ENCODE measurements at regions not wholly inside any gene's neighbourhood (a gene's known extent, or its start where the extent isn't known, plus 50 kb on each side); places are given as distances from the start of the nearest gene placed in this dataset.

DNA sequence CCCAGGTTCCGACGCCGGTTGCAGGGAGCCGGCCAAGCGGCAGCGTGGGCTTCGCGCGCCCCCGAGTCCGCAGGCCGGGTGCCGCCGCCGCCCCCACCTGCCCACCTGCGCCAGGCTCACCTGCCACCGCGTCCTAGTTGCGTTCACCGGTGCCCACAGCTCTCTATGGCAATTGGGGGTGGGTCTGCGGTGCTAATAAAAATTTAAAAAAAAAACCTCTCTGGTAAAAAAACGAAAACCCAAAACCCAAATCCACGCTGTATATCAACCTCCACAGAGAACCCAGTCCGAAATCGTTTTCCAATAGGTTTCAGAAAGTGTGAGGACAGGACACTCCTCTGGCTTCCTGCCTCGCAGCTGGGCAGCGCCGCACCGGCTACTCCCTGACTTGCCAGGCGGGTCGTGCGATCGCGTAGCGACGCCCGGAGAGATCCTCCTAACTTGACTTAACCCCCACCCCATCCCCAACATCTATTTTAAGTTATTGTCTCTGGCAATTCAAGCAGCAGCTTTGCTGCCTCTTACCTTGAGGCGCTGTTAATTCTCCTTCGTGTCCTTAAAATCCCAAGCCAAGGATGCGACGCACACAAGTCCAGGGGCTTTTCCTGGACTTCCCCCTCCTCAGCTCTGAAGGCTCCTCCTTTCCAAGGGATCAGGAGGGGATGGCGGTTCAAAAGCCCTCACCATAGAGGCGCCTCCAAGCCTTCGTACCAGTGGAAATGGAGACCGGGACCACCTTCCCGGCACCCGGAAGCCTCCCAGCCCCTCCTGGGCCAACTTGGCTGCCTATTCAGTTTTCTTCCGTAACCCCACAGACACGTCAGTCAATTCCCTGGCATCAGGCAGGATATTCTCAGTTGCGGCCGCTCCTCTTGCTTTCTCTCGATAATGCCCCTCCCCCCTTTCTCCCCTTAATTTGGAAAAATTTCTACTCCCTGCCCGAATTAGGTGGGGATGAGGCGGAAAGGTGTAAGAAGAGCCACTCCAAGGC, 1639.4 kb upstream of the C9orf72 start:
- DNase-seq (ENCODE audit: low spot score): peak; percentile 33
- ChIA-PET POLR2A (ENCODE audit: low non-redundant PET) (no interaction called here), CTCF (interaction anchor here (0.5 to 1.6 kb wide), 10 partner anchors 11 to 1177 kb away, joined by 3 to 9 read pairs (median 4); no protein-coding TSS in a partner anchor)
- peak overlapping the region; percentile 1; the same call in 1 of the 2 replicates for H3K27ac ChIP-seq
- TF ChIP-seq, protein P1, sequence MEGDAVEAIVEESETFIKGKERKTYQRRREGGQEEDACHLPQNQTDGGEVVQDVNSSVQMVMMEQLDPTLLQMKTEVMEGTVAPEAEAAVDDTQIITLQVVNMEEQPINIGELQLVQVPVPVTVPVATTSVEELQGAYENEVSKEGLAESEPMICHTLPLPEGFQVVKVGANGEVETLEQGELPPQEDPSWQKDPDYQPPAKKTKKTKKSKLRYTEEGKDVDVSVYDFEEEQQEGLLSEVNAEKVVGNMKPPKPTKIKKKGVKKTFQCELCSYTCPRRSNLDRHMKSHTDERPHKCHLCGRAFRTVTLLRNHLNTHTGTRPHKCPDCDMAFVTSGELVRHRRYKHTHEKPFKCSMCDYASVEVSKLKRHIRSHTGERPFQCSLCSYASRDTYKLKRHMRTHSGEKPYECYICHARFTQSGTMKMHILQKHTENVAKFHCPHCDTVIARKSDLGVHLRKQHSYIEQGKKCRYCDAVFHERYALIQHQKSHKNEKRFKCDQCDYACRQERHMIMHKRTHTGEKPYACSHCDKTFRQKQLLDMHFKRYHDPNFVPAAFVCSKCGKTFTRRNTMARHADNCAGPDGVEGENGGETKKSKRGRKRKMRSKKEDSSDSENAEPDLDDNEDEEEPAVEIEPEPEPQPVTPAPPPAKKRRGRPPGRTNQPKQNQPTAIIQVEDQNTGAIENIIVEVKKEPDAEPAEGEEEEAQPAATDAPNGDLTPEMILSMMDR (conservative IDR thresholded peaks at IDR 0.05; ENCODE audit: low read depth): peak; percentile 80

DNA sequence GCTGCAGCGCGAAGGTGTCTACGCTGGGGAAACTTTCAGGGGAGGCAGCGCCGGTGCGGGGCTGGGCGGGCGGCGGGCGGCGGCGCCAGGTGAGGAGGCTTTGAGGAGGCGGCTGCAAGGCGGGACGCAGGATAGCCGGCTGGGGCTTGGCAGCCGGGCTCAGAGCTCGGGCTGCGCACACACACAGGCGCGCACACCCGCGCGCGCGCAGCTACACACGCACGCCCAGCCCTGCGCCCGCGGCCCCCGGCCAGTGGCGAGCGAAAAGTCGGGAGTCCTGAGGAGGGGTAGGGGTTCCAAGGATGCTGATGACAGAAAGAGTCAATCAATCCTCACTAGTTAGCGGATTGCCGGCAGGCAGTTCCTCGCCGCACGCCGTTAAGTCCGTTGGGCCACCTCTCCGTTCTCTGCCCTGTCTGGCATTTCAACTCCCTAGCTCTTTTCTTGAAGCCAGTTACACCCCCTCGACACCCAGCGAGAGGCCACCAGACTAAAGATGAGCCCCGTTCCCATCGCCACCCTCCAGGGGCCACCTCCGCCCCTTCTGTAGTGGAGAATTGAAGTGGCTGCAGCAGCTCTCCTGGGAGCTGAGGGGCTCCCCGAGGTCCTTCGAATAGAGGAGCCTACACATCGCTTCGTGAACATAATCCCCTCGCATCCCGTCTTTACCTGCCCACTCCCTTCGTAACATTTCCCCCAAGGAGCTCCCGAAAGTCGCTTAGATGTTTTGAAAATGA, 1640.3 kb upstream of the C9orf72 start, which contains the start of gene LINGO2:
Gene LINGO2, minus strand, starts transcription at position 185 of the 737 bp plus-strand sequence.
- CTCF ChIA-PET: interaction anchor here (1.6 kb wide), 1 partner anchor 439 kb away, joined by 5 read pairs; no protein-coding TSS in a partner anchor
- H3K27ac ChIP-seq: peak within 1 kb of the TSS; percentile 1; the same call in 1 of the 2 replicates
- TF ChIP-seq, protein P1 (conservative IDR thresholded peaks at IDR 0.05; ENCODE audit: low read depth): no peak
- POLR2A ChIA-PET (ENCODE audit: low non-redundant PET): no interaction called here
- peak; percentile 32 for DNase-seq (ENCODE audit: low spot score)

DNA sequence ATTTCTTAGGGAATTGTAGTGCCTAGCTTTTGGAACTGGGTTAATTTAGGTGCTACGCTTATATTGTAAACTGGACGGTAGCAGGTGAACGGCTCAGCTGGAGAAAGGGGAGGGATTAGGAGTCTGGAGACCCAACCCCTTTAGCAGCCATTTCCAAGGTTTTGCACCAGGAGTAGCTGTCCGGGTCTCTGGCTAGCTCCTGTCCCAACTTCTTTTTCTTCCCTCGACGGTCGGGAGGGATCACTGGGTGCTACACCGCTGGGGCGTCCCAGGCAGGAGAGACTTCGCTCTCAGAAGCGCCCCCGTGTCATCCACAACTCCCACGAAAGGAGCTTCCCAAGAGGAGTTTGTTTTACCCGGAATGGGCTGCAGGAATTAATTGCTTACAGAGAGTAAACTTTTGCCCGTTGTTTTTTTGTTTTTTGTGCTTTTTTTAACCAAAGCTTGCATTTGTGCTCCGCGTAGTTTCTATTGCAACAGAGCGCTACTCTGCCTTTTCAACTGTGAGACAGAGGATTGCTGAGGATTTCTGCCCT, 1640.9 kb upstream of the C9orf72 start:
- CTCF ChIA-PET: interaction anchor here (0.6 to 1.6 kb wide), 2 partner anchors 440 to 483 kb away, joined by 5 read pairs; no protein-coding TSS in a partner anchor
- no peak overlapping the region for H3K27ac ChIP-seq
- TF ChIP-seq, protein P1 (conservative IDR thresholded peaks at IDR 0.05; ENCODE audit: low read depth): no peak
- peak; percentile 68 for DNase-seq (ENCODE audit: low spot score)
- POLR2A ChIA-PET (ENCODE audit: low non-redundant PET): no interaction called here

DNA sequence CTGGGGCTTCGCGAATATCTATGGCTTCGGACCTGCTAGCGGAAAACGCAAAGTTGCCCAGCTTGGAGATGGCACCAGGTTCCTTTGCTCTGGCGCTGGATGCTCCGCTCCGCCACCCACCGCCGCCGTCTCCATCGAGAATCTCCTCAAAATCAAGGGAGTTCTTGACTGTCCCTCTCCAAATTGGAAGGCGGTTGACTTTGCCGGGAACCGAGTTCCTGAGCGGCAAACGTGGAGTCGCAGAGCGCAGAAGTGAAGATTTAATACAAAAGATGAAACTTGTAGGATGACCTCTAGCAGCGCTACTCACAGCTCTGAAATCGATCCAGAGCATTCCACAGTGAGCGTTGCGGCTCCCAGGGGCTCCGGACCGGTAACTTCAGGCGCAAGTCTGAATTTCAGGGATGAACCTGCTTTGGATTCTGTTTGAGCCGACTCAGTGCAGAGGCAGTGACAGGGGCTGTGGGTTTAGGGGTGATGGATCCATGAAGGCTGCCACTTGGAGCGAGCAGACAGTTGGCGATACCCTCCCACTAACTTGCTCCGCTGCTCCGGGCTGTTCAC, 1641.5 kb upstream of the C9orf72 start:
- DNase-seq (ENCODE audit: low spot score): peak; percentile 2
- H3K27ac ChIP-seq: no peak overlapping the region
- CTCF ChIA-PET: interaction anchor here (0.6 kb wide), 1 partner anchor 484 kb away, joined by 5 read pairs; no protein-coding TSS in a partner anchor
- TF ChIP-seq, protein P1 (conservative IDR thresholded peaks at IDR 0.05; ENCODE audit: low read depth): no peak
- POLR2A ChIA-PET (ENCODE audit: low non-redundant PET): no interaction called here

DNA sequence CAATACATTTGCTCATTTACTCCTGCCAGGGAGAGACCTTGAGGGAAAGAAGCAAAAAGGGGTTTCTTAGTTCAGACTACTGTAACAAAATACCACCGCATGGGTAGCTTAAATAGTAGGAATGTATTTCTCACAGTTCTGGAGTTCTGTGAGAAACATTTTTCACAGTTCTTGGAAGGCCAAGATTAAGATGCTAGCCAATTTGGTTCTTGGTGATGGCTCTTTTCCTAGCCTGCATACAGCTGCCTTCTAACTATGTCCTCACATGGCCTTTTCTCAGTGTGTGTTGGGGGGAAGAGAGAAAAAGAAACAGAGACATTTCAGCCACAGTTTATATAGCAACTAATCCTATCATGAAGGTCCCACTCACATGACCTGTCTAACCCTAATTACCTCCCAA, 1644.7 kb upstream of the C9orf72 start:
- H3K27ac ChIP-seq: no peak overlapping the region
- no peak for DNase-seq (ENCODE audit: low spot score)
- TF ChIP-seq, protein P1 (conservative IDR thresholded peaks at IDR 0.05; ENCODE audit: low read depth): no peak
- POLR2A ChIA-PET (ENCODE audit: low non-redundant PET): no interaction called here
- CTCF ChIA-PET: interaction anchor here (0.5 kb wide), 1 partner anchor 1406 kb away, joined by 3 read pairs; no protein-coding TSS in a partner anchor

Measured in RWPE1 (cell line).